GM12878 (cell line): ENCODE measurements at regions not wholly inside any gene's neighbourhood (a gene's known extent, or its start where the extent isn't known, plus 50 kb on each side); places are given as distances from the start of the nearest gene placed in this dataset.

Experiments used
- ATAC-seq: fragments of 200-7000 bp; cut with Tn5 transposase; 3 replicates; pipeline ENCODE4 v1.9.1; 2020; ENCODE audit warnings: mild to moderate bottlenecking, moderate library complexity
- BruUV-seq: library from RNA; stranded (reverse); fragments of 400-500 nt; replicated peaks from 2 replicates; lab custom pipeline; 2021; lab: Mats Ljungman, UMichigan
- CTCF ChIA-PET: fragments of 300-600 bp; sonication (Branson Sonifier 250); formaldehyde crosslinking; extraction: SDS; loops from one replicate; lab custom pipeline; 2021; ENCODE audit warnings: inconsistent platforms; lab: Yijun Ruan, JAX
- POLR2A ChIA-PET: fragments of 350-600 bp; formaldehyde crosslinking; extraction: SDS; loops from one replicate; lab custom pipeline; 2021; ENCODE audit warnings: inconsistent platforms; lab: Charles Lee
- RAD21 ChIA-PET: fragments of 300-600 bp; sonication (Branson Sonifier 250); formaldehyde crosslinking; loops from one replicate; lab custom pipeline; 2023; ENCODE audit warnings: antibody characterized with exemption; ENCODE audit not compliant: unreplicated experiment; lab: Charles Lee
- SMC1A ChIA-PET: fragments of 300-600 bp; sonication (Branson Sonifier 250); formaldehyde crosslinking; loops from one replicate; lab custom pipeline; 2023; ENCODE audit not compliant: unreplicated experiment, uncharacterized antibody; lab: Charles Lee
- DNase-seq: peaks from one replicate; pipeline ENCODE4 v3.0.0-alpha.2; 2011; ENCODE audit warnings: low read depth, low spot score
- FAIRE-seq: peaks from 3 replicates; lab custom pipeline; 2011; peaks lifted over from hg19 to GRCh38; lab: Jason Lieb, UNC
- H2AFZ ChIP-seq: 2 replicates; pipeline ENCODE4 v1.6.0; 2011; ENCODE audit warnings: low read depth, low read length, control low read depth; ENCODE audit not compliant: control insufficient read depth
- H3K27ac ChIP-seq: 2 replicates; pipeline ENCODE4 v1.5.1; 2011; ENCODE audit warnings: control low read depth; ENCODE audit not compliant: control insufficient read depth, insufficient read depth
- H3K27me3 ChIP-seq, 2 experiments: replicated peaks in 1 of 2; 2 replicates each; pipeline versions ENCODE4 v1.6.0 to v1.6.1; 2011; ENCODE audit warnings: low read length in 1 of 2; ENCODE audit not compliant: control insufficient read depth in 2 of 2, insufficient read depth in 2 of 2
- H3K36me3 ChIP-seq, 2 experiments: 2 replicates each; pipeline ENCODE4 v1.5.1; 2011; ENCODE audit warnings: low read length in 1 of 2; ENCODE audit not compliant: control insufficient read depth in 2 of 2, insufficient read depth in 2 of 2
- H3K4me1 ChIP-seq: 2 replicates; pipeline ENCODE4 v1.6.1; 2011; ENCODE audit warnings: mild to moderate bottlenecking, low read length, moderate library complexity, mixed read lengths; ENCODE audit not compliant: control insufficient read depth, insufficient read depth
- H3K4me2 ChIP-seq: 2 replicates; pipeline ENCODE4 v1.6.0; 2011; ENCODE audit warnings: control low read depth; ENCODE audit not compliant: control insufficient read depth, insufficient read depth
- H3K4me3 ChIP-seq: fragments of 200-600 bp; sonication (generic); 2 replicates; pipeline ENCODE4 v1.5.1; 2016
- H3K79me2 ChIP-seq: 2 replicates; pipeline ENCODE4 v1.6.0; 2011; ENCODE audit warnings: low read length; ENCODE audit not compliant: control insufficient read depth, insufficient read depth
- H3K9ac ChIP-seq: 2 replicates; pipeline ENCODE4 v1.8.0; 2011; ENCODE audit warnings: low read length, control low read depth, mixed read lengths; ENCODE audit not compliant: control insufficient read depth, insufficient read depth
- H3K9me3 ChIP-seq: replicated peaks from 3 replicates; pipeline ENCODE4 v1.5.1; 2011; ENCODE audit warnings: mild to moderate bottlenecking, low read length; ENCODE audit not compliant: control insufficient read depth, insufficient read depth
- H4K20me1 ChIP-seq: 2 replicates; pipeline ENCODE4 v1.6.0; 2011; ENCODE audit not compliant: control insufficient read depth, insufficient read depth
- PAX8 ChIP-seq: fragments of 450-650 bp; IDR thresholded peaks from 2 replicates; pipeline ENCODE4 v1.6.1; 2017; ENCODE audit warnings: mild to moderate bottlenecking, moderate library complexity
- SMAD5 ChIP-seq: IDR thresholded peaks from 2 replicates; pipeline ENCODE4 v1.6.1; 2016; ENCODE audit warnings: antibody characterized with exemption, low read depth
- TCF3 ChIP-seq: IDR thresholded peaks from 2 replicates; pipeline ENCODE4 v1.6.1; 2012; ENCODE audit warnings: low read depth, mild to moderate bottlenecking, low read length, borderline replicate concordance; ENCODE audit not compliant: insufficient read depth
- YBX1 ChIP-seq: fragments of 450-650 bp; IDR thresholded peaks from 2 replicates; pipeline ENCODE4 v1.6.1; 2016; ENCODE audit warnings: antibody characterized with exemption
- ZNF622 ChIP-seq: fragments of 450-650 bp; IDR thresholded peaks from 2 replicates; pipeline ENCODE4 v1.6.1; 2017; ENCODE audit warnings: mild to moderate bottlenecking, inconsistent platforms
- WGBS: methylation state at CpG from one replicate; pipeline ENCODE4 v1.1.6; 2016; ENCODE audit warnings: low lambda C conversion rate; ENCODE audit not compliant: insufficient replicate concordance, insufficient coverage; ENCODE audit errors: missing lambda C conversion rate; 5-methylcytosine and 5-hydroxymethylcytosine counted together
- in situ Hi-C: fragments of 300-500 bp; cut with MboI; formaldehyde crosslinking; loops from 9 replicates; pipeline ENCODE4 v1.14.3; 2018; ENCODE audit warnings: mixed read lengths
- intact Hi-C: fragments of 100-400 bp; cut with micrococcal nuclease; formaldehyde crosslinking; loops from one replicate; pipeline ENCODE4 v1.14.2; 2022; ENCODE audit not compliant: unreplicated experiment
- TF ChIP-seq, protein P1 (sequence below): fragments of 450-650 bp; IDR thresholded peaks from 2 replicates; pipeline ENCODE4 v1.6.1; 2016; ENCODE audit warnings: mild to moderate bottlenecking
- TF ChIP-seq, protein P2 (sequence below): fragments of 450-650 bp; IDR thresholded peaks from 2 replicates; pipeline ENCODE4 v1.6.1; 2017; ENCODE audit warnings: low read depth, mild to moderate bottlenecking, moderate library complexity
- TF ChIP-seq, protein P3 (sequence below): fragments of 450-650 bp; conservative IDR thresholded peaks from 2 replicates; pipeline ENCODE4 v1.6.1; 2017; ENCODE audit warnings: mild to moderate bottlenecking, moderate library complexity
- TF ChIP-seq, protein P4 (sequence below): fragments of 450-650 bp; IDR thresholded peaks from 2 replicates; pipeline ENCODE4 v1.6.1; 2017; ENCODE audit warnings: mild to moderate bottlenecking, moderate library complexity

- TF ChIP-seq, protein P1, sequence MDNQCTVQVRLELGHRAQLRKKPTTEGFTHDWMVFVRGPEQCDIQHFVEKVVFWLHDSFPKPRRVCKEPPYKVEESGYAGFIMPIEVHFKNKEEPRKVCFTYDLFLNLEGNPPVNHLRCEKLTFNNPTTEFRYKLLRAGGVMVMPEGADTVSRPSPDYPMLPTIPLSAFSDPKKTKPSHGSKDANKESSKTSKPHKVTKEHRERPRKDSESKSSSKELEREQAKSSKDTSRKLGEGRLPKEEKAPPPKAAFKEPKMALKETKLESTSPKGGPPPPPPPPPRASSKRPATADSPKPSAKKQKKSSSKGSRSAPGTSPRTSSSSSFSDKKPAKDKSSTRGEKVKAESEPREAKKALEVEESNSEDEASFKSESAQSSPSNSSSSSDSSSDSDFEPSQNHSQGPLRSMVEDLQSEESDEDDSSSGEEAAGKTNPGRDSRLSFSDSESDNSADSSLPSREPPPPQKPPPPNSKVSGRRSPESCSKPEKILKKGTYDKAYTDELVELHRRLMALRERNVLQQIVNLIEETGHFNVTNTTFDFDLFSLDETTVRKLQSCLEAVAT: no peak
- TF ChIP-seq, protein P2, sequence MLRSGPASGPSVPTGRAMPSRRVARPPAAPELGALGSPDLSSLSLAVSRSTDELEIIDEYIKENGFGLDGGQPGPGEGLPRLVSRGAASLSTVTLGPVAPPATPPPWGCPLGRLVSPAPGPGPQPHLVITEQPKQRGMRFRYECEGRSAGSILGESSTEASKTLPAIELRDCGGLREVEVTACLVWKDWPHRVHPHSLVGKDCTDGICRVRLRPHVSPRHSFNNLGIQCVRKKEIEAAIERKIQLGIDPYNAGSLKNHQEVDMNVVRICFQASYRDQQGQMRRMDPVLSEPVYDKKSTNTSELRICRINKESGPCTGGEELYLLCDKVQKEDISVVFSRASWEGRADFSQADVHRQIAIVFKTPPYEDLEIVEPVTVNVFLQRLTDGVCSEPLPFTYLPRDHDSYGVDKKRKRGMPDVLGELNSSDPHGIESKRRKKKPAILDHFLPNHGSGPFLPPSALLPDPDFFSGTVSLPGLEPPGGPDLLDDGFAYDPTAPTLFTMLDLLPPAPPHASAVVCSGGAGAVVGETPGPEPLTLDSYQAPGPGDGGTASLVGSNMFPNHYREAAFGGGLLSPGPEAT: no peak
These were observed 711.1 kb upstream of the SEL1L start (continued) for GRCh38 chr14:82244791-82245190.

GRCh38 chr14:82251494-82251893 is 717.8 kb upstream of the SEL1L start:
- in situ Hi-C loops (no loop called here), intact Hi-C loops (no loop called here)
- no peak overlapping the region for H2AFZ ChIP-seq
- ChIA-PET SMC1A (no interaction called here), CTCF (no interaction called here), RAD21 (no interaction called here), POLR2A (no interaction called here)
- no peaks in the 10 kb centered on the region for H3K9me3 ChIP-seq
- H3K4me3 ChIP-seq: no peak overlapping the region
- FAIRE-seq: no peak
- H3K4me1 ChIP-seq: no peaks in the 10 kb centered on the region
- TF ChIP-seq, protein P3, sequence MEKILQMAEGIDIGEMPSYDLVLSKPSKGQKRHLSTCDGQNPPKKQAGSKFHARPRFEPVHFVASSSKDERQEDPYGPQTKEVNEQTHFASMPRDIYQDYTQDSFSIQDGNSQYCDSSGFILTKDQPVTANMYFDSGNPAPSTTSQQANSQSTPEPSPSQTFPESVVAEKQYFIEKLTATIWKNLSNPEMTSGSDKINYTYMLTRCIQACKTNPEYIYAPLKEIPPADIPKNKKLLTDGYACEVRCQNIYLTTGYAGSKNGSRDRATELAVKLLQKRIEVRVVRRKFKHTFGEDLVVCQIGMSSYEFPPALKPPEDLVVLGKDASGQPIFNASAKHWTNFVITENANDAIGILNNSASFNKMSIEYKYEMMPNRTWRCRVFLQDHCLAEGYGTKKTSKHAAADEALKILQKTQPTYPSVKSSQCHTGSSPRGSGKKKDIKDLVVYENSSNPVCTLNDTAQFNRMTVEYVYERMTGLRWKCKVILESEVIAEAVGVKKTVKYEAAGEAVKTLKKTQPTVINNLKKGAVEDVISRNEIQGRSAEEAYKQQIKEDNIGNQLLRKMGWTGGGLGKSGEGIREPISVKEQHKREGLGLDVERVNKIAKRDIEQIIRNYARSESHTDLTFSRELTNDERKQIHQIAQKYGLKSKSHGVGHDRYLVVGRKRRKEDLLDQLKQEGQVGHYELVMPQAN: no peak
- TF ChIP-seq SMAD5 (no peak), ZNF622 (no peak), PAX8 (no peak), YBX1 (no peak), TCF3 (no peak)
- TF ChIP-seq, protein P4, sequence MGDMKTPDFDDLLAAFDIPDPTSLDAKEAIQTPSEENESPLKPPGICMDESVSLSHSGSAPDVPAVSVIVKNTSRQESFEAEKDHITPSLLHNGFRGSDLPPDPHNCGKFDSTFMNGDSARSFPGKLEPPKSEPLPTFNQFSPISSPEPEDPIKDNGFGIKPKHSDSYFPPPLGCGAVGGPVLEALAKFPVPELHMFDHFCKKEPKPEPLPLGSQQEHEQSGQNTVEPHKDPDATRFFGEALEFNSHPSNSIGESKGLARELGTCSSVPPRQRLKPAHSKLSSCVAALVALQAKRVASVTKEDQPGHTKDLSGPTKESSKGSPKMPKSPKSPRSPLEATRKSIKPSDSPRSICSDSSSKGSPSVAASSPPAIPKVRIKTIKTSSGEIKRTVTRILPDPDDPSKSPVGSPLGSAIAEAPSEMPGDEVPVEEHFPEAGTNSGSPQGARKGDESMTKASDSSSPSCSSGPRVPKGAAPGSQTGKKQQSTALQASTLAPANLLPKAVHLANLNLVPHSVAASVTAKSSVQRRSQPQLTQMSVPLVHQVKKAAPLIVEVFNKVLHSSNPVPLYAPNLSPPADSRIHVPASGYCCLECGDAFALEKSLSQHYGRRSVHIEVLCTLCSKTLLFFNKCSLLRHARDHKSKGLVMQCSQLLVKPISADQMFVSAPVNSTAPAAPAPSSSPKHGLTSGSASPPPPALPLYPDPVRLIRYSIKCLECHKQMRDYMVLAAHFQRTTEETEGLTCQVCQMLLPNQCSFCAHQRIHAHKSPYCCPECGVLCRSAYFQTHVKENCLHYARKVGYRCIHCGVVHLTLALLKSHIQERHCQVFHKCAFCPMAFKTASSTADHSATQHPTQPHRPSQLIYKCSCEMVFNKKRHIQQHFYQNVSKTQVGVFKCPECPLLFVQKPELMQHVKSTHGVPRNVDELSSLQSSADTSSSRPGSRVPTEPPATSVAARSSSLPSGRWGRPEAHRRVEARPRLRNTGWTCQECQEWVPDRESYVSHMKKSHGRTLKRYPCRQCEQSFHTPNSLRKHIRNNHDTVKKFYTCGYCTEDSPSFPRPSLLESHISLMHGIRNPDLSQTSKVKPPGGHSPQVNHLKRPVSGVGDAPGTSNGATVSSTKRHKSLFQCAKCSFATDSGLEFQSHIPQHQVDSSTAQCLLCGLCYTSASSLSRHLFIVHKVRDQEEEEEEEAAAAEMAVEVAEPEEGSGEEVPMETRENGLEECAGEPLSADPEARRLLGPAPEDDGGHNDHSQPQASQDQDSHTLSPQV: no peak
- no peak overlapping the region for H3K4me2 ChIP-seq
- no peaks in the 10 kb centered on the region for H3K79me2 ChIP-seq
- no peaks in the 10 kb centered on the region for H4K20me1 ChIP-seq
- no peak overlapping the region for H3K9ac ChIP-seq
- no peaks in the 10 kb centered on the region for H3K36me3 ChIP-seq
- no peak for ATAC-seq
- BruUV-seq: no TSS peak
- no peak overlapping the region for H3K27ac ChIP-seq
- no peaks in the 10 kb centered on the region for H3K27me3 ChIP-seq
- WGBS: 43% methylated on average over 8 of the region's 8 CpGs
- DNase-seq: no peak
